Activated CD8-positive, alpha-beta memory T cell treated with anti-CD3 and anti-CD28 coated beads, Interleukin-2, amount 10 ng/mL, durations not matched to agents 7 days and 5 days (primary cell): ENCODE measurements at regions not wholly inside any gene's neighbourhood (a gene's known extent, or its start where the extent isn't known, plus 50 kb on each side); places are given as distances from the start of the nearest gene placed in this dataset.

ENCODE experiments used
- ATAC-seq: fragments of 150-1000 bp; cut with Tn5 transposase; one replicate; pipeline ENCODE4 v1.10.0; 2021; ENCODE audit warnings: moderate library complexity
- CTCF ChIA-PET: fragments of 350-600 bp; sonication (Branson Sonifier 250); formaldehyde crosslinking; loops from one replicate; lab custom pipeline; 2021; ENCODE audit warnings: antibody characterized with exemption; lab: Charles Lee
- DNase-seq: peaks from one replicate; pipeline ENCODE4 v3.0.0-alpha.2; 2020
- H3K27ac Mint-ChIP-seq: one replicate; pipeline ENCODE4 v1.8.0; 2021; ENCODE audit warnings: mild to moderate bottlenecking, mixed read lengths
- H3K27me3 Mint-ChIP-seq: one replicate; pipeline ENCODE4 v1.8.0; 2021; ENCODE audit warnings: mixed read lengths
- H3K36me3 Mint-ChIP-seq: one replicate; pipeline ENCODE4 v1.8.0; 2021; ENCODE audit warnings: mild to moderate bottlenecking, mixed read lengths
- H3K4me1 Mint-ChIP-seq: one replicate; pipeline ENCODE4 v1.8.0; 2021; ENCODE audit warnings: mixed read lengths
- H3K4me3 Mint-ChIP-seq: one replicate; pipeline ENCODE4 v1.8.0; 2021; ENCODE audit warnings: mild to moderate bottlenecking, moderate library complexity, mixed read lengths
- H3K9me3 Mint-ChIP-seq: one replicate; pipeline ENCODE4 v1.8.0; 2022; ENCODE audit warnings: low read depth, mixed read lengths

DNA sequence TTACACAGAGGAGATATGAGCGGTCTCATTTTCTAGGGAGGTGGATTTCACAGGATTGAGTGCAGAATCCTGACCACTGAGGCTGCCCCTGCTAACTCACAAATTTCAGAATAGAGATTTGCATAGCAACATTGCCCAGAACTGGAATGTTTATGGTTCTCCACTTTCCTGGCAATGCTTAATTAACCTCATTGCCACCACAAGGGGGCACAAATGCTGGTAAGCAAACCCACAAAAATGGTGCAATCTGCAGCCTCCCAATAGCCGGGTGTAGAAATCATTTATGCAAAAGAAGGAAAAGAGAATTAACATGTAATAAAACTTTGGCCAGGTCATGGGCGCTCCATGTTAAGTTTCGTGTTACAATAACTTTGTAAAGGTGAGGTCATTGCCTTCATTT is 112.4 kb downstream of the CYRIA start:
- CTCF ChIA-PET, result no interaction called here
- no peak for DNase-seq

DNA sequence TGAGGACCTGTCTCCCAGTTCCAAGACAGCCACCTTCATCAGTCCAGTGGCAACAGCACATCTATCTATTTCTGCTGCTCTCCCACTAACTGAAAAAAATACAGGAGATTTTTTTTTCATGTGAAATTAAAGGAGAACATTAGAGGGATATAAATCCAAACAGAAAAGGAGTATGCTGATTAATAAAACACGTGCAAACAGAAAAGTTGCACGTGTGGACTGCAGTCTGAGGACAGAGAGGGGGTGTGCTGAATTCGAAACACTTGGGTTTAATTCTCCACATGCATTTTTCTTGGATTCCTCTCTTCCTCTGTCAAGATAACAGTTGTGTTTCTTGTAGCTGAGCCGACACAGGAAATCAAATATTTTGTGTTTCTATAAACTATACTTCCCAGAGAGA is 113.4 kb downstream of the CYRIA start:
- DNase-seq (no peak), ATAC-seq (no peak)
- Mint-ChIP-seq H3K9me3 (no peaks in the 10 kb centered on the region), H3K4me3 (no peak overlapping the region), H3K27ac (no peak overlapping the region), H3K36me3 (no peaks in the 10 kb centered on the region), H3K27me3 (no peaks in the 10 kb centered on the region), H3K4me1 (no peaks in the 10 kb centered on the region)
- CTCF ChIA-PET, result no interaction called here

More for the DNA sequence above, 112.4 kb downstream of the CYRIA start:
- ATAC-seq, result no peak
- Mint-ChIP-seq H3K27me3 (no peaks in the 10 kb centered on the region), H3K4me3 (no peak overlapping the region), H3K36me3 (no peaks in the 10 kb centered on the region), H3K27ac (no peak overlapping the region), H3K4me1 (no peaks in the 10 kb centered on the region), H3K9me3 (no peaks in the 10 kb centered on the region)

DNA sequence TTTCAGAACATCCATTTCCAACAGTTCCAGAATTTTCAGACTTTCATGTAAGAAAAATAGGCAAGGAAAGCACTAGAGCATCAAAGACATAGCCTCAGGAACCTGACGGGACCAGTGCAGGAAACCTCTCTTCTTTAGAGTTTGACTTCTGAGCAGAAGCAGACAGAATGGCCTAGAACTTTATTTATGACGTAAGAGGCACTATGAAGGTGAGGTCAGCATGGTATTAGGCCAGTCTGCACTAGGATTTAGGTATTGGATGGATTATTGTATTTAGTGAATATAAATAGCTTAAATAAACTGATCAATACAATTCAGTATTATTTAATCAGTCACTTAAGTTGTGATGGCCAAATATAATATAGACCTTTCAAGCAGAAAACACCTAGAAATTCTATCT is 117.6 kb downstream of the CYRIA start:
- Mint-ChIP-seq H3K27ac (no peak overlapping the region), H3K27me3 (no peaks in the 10 kb centered on the region), H3K36me3 (no peaks in the 10 kb centered on the region), H3K4me1 (no peaks in the 10 kb centered on the region), H3K9me3 (no peaks in the 10 kb centered on the region), H3K4me3 (no peak overlapping the region)
- DNase-seq, result no peak
- CTCF ChIA-PET, result no interaction called here
- ATAC-seq, result no peak

DNA sequence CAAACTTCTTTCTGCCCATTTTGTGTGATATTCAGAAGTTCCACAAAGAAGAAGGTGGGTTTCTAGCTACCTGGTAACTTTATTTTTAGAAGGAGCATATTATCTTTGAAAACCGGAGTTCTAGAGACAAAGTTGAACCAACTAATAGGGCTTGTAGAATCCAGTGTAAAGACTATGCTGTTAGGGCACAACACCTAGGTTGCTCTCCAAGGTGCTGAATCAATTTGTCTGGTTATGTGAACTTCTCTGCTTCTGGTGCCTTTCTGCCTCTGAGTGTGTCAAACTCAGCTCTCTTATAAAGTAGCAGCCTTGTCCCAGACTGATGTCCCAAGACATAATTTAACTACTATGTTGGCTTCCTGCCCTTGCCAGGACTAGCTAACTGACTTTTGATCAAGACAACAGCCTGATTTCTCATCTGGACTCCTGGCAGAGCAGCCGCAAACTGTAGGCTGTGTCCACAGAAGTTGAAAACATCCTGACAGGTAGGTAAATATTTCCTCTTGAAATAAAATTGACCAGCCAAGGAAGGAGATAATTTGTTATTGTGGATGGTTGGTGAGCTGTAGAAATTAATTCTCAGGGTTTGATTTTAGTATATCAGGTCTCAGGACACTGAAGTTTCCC is 119.4 kb downstream of the CYRIA start:
- Mint-ChIP-seq H3K36me3 (no peaks in the 10 kb centered on the region), H3K4me3 (no peak overlapping the region), H3K4me1 (no peaks in the 10 kb centered on the region), H3K27me3 (no peaks in the 10 kb centered on the region), H3K9me3 (no peaks in the 10 kb centered on the region), H3K27ac (no peak overlapping the region)
- ATAC-seq (no peak), DNase-seq (no peak)
- CTCF ChIA-PET, result interaction anchor here (0.8 to 1.0 kb wide), 2 partner anchors 16 to 21 kb away, joined by 3 to 4 read pairs; no protein-coding TSS in a partner anchor

DNA sequence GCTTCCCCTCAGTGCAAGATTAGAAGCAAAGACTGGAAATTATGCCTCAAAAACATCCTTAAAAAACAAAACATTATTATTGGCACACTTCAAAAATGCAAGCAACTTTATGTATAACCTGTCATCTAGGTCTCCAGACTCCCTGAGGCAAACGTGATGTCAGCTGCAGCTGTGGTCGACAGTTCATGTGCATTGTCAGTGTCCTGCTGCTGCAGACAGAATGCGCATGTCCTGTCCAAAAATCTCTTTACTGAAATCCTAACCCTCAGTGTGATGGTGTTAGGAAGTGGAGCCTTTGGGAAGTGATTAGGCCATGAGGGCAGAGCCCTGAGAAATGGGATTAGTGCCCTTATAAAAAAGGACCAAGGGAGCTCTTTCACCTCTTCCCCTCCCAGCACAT is 126.9 kb downstream of the CYRIA start:
- CTCF ChIA-PET, result no interaction called here
- no peaks in the 10 kb centered on the region for H3K27me3 Mint-ChIP-seq

DNA sequence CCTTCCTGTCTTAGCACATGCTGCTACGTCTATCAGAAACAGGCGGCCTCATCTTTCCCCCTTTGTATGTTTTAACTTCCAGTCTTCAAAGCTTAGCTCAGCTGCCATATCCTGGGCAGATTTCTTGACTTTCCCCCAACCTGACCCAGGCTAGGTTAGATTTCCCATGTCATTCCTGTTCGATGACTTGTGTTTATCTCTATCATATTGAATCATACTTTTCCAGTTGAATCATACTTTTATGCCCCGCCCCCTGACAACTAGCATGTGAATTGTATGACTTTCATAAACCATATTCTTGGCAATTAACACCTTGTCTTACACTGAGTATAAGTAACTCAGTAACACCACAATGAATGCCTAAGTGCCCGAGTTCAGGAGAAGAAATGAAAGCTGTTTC is 128.3 kb downstream of the CYRIA start:
- no peak for DNase-seq
- Mint-ChIP-seq H3K36me3 (no peaks in the 10 kb centered on the region), H3K27me3 (no peaks in the 10 kb centered on the region), H3K4me1 (no peaks in the 10 kb centered on the region), H3K27ac (no peak overlapping the region), H3K4me3 (no peak overlapping the region), H3K9me3 (no peaks in the 10 kb centered on the region)
- no peak for ATAC-seq
- CTCF ChIA-PET, result no interaction called here

More for the DNA sequence above, 126.9 kb downstream of the CYRIA start:
- ATAC-seq (no peak), DNase-seq (no peak)
- no peaks in the 10 kb centered on the region for H3K4me1 Mint-ChIP-seq
- H3K4me3 Mint-ChIP-seq, result no peak overlapping the region
- no peaks in the 10 kb centered on the region for H3K9me3 Mint-ChIP-seq
- H3K27ac Mint-ChIP-seq, result no peak overlapping the region
- no peaks in the 10 kb centered on the region for H3K36me3 Mint-ChIP-seq

DNA sequence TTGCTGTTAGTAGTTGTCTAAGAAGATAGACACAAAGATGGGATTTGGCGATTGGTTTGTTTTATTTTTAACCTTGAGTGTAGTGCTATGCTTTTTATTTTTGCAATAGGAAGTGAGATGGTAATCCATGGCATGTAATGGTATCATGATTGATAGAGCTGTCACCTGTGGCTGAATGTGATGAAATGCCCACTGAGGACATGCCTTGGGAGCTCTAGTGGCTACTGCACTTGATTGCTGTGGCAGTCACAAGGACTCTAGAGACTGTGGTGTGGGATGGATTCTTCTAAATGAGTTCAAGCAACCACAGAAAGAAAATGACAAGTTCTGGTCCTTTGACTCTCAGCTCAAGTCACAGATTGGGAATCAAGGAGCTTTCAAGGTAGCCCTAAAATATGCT is 139.4 kb downstream of the CYRIA start:
- H3K27ac Mint-ChIP-seq, result no peak overlapping the region
- ATAC-seq (no peak), DNase-seq (no peak)
- H3K36me3 Mint-ChIP-seq, result no peaks in the 10 kb centered on the region
- CTCF ChIA-PET, result interaction anchor here (1.2 to 1.5 kb wide), 3 partner anchors 61 to 230 kb away, joined by 4 to 8 read pairs (median 7); no protein-coding TSS in a partner anchor
- no peaks in the 10 kb centered on the region for H3K4me1 Mint-ChIP-seq
- H3K4me3 Mint-ChIP-seq, result no peak overlapping the region
- no peaks in the 10 kb centered on the region for H3K27me3 Mint-ChIP-seq
- H3K9me3 Mint-ChIP-seq, result no peaks in the 10 kb centered on the region

DNA sequence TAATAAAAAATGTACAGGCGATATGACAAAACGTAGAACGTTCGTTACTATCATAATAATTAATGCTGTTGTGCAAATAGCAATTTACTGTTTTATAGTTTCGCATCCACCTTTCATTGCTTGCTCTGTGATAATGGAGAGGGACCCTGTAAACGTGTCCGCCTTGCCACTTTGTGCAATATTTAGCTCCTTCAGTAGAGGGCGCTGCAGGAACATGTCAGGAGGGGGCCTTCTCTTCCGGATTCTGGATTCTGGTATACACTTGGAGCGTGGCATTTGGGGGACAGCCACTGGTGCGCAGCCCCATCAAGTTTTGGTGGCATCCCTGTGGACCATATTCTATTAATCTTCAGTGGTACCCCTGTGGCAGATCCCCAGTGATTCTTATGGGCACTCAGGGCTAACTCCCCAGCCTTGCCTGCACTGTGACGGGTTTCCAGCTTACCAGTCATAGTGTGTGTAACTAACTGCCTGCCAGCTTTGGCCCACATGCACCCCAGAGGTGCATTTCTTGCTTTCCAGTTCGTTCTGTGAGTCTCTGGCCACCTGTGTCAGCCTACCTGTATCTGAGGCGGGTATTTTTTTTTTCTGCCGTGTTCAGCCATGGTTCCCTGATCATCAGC is 140.3 kb downstream of the CYRIA start:
- no peak for ATAC-seq
- Mint-ChIP-seq H3K36me3 (no peaks in the 10 kb centered on the region), H3K4me3 (no peak overlapping the region), H3K27me3 (no peaks in the 10 kb centered on the region), H3K9me3 (no peaks in the 10 kb centered on the region), H3K4me1 (no peaks in the 10 kb centered on the region), H3K27ac (no peak overlapping the region)
- no peak for DNase-seq
- CTCF ChIA-PET, result interaction anchor here (0.6 to 1.5 kb wide), 5 partner anchors 22 to 621 kb away, joined by 3 to 8 read pairs (median 4); no protein-coding TSS in a partner anchor

DNA sequence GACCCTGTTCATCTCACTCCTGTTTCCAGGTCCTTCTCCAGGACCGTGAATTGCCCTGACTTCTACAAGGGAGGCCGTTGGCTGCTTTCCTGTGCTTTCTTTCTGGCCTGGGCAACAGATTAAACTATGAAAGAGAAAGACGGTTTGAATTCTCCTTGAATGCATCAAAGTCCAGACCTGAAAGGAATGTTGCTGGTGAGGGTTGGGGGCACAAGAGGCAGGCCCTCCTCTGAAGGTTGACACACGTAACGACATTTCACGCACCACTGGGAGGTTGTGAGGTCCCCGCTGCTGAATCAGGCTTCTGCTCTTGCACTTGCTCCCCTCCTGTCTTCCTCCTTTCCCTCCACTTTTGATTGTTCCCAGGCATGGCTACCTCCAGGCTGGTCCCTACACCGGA is 141.9 kb downstream of the CYRIA start:
- no peak overlapping the region for H3K27ac Mint-ChIP-seq
- H3K27me3 Mint-ChIP-seq, result no peaks in the 10 kb centered on the region

DNA sequence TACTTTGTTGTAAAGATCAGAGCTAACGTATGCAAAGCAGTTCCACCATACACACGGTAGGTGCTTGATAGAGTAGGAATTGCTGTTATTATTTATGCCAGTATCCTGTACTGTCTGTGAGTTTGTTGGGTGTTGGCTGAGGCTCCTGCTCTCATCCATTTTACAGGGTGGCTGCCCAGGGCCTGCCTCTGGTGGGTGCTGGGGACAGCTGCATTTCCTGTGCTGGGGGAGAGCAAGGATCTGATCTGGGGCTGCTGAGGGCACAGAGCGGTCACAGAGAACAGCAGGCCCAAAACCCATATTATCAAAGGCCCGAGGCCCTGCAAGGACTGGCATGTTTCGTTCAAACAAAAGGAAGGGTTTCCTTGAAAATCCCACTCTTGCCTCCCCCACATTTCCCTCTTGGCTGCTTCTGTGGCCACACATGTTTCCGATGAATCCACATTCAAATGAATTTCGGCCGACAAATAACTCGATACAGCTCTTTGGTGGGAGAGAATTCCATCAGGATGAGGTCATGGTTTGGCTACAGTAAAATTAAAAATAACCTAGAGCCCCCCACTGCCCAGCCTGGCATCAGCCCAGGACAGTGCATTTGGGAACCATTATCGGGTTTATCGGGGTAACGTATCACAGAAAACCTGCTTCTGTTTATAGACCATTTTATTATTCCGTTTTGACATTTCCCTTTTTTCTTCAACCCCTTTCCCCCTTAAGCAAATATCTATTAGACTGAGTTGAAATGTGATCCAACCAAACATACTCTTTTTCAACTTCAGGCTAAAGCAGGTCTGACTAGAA is 143.4 kb downstream of the CYRIA start:
- no peaks in the 10 kb centered on the region for H3K27me3 Mint-ChIP-seq
- H3K27ac Mint-ChIP-seq, result no peak overlapping the region
- no peak overlapping the region for H3K4me3 Mint-ChIP-seq
- no peaks in the 10 kb centered on the region for H3K36me3 Mint-ChIP-seq
- no peak for DNase-seq
- H3K4me1 Mint-ChIP-seq, result no peaks in the 10 kb centered on the region
- CTCF ChIA-PET, result no interaction called here
- H3K9me3 Mint-ChIP-seq, result no peaks in the 10 kb centered on the region
- no peak for ATAC-seq

More for the DNA sequence above, 141.9 kb downstream of the CYRIA start:
- DNase-seq, result no peak
- CTCF ChIA-PET, result no interaction called here
- H3K4me3 Mint-ChIP-seq, result no peak overlapping the region
- ATAC-seq, result no peak
- H3K9me3 Mint-ChIP-seq, result no peaks in the 10 kb centered on the region
- no peaks in the 10 kb centered on the region for H3K36me3 Mint-ChIP-seq
- H3K4me1 Mint-ChIP-seq, result no peaks in the 10 kb centered on the region

DNA sequence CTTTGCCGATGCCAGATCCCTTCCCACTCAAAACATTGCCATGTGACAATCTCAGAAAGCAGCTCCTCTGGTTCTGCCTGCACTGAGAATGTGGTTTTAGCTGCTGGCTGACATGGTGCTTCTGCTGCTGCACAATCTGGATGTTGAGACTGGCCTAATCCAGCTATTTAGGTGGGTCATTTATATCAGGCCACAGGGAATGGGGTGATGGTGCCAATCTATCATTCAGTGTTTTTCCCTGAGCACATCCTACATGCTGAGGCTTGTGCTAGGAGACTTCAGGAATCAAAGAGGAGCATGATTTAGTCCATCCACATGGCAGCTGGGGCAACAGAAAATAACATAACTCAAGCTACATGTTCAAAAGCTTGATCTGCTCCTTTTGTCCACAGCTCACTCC is 144.7 kb downstream of the CYRIA start:
- ATAC-seq (no peak), DNase-seq (no peak)
- CTCF ChIA-PET, result no interaction called here
- no peaks in the 10 kb centered on the region for H3K36me3 Mint-ChIP-seq
- H3K4me3 Mint-ChIP-seq, result no peak overlapping the region
- H3K27me3 Mint-ChIP-seq, result no peaks in the 10 kb centered on the region
- H3K27ac Mint-ChIP-seq, result no peak overlapping the region
- H3K9me3 Mint-ChIP-seq, result no peaks in the 10 kb centered on the region
- no peaks in the 10 kb centered on the region for H3K4me1 Mint-ChIP-seq

DNA sequence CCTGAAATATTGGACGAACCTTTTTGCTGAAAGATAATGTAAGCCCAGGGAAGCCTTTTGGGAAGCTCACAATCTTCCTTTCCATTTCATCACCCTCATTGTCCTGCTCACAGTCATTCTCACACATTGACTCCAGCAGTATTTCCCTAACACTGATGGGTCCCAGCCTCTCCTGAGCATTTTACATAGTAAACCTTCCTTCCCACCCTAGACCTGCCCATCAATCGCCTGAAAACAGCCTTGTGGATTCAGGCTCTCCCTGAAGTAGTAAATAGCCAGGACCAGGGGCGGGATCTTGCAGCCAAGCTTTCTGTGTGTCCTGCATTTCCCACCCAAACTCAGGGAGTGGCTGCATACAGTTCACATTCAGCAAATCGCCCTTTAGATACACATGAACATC is 149.9 kb downstream of the CYRIA start:
- CTCF ChIA-PET, result no interaction called here
- Mint-ChIP-seq H3K36me3 (no peaks in the 10 kb centered on the region), H3K9me3 (no peaks in the 10 kb centered on the region), H3K4me1 (no peaks in the 10 kb centered on the region), H3K27ac (no peak overlapping the region), H3K4me3 (no peak overlapping the region), H3K27me3 (no peaks in the 10 kb centered on the region)
- ATAC-seq (no peak), DNase-seq (no peak)

DNA sequence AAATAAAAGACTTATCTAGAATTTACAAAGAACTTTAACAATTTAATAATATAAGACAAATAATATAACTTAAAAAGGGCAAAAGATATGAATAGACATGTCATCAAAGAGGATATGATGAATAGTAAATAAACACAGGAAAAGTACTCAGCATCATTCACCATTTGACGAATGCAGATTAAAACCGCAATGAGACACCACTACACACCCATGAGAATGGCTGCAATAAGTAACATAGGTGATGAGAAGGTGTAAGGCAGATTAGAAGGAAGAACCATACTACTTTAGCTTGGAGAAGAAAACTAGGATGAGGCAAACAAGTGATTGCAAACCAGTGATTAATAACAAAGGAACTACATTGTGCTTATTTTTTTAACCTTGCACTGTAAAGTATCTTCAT is 152.0 kb downstream of the CYRIA start:
- Mint-ChIP-seq H3K9me3 (no peaks in the 10 kb centered on the region), H3K36me3 (no peaks in the 10 kb centered on the region), H3K27ac (no peak overlapping the region), H3K4me1 (no peaks in the 10 kb centered on the region), H3K27me3 (peaks cover 6% of the 10 kb centered on the region), H3K4me3 (no peak overlapping the region)
- CTCF ChIA-PET, result no interaction called here
- ATAC-seq (no peak), DNase-seq (no peak)

DNA sequence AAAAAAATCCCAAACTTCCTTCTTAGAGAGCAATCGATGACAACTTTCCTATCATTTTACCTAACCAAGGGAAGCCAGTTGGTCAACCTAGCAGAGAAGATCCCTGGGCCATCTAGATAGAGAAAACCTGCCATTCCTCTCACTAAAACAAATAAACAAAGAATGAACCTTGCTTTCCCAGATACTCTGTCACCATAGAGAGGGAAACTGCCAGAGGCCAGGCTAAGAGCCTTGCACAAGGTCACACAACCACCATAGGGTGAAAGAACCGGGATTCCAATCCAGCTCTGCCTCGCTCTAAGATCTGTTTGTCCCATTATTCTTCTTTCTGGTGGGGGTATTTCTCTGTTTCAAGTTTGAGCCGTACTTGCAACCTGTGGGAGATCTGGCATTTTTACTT is 154.6 kb downstream of the CYRIA start:
- Mint-ChIP-seq H3K36me3 (no peaks in the 10 kb centered on the region), H3K4me1 (no peaks in the 10 kb centered on the region), H3K9me3 (no peaks in the 10 kb centered on the region), H3K4me3 (no peak overlapping the region), H3K27ac (no peak overlapping the region), H3K27me3 (peaks cover 12% of the 10 kb centered on the region)
- no peak for DNase-seq
- ATAC-seq, result no peak
- CTCF ChIA-PET, result no interaction called here
